ENCODE measurements at regions not wholly inside any gene's neighbourhood (a gene's known extent, or its start where the extent isn't known, plus 50 kb on each side); places are given as distances from the start of the nearest gene placed in this dataset.

DNA sequence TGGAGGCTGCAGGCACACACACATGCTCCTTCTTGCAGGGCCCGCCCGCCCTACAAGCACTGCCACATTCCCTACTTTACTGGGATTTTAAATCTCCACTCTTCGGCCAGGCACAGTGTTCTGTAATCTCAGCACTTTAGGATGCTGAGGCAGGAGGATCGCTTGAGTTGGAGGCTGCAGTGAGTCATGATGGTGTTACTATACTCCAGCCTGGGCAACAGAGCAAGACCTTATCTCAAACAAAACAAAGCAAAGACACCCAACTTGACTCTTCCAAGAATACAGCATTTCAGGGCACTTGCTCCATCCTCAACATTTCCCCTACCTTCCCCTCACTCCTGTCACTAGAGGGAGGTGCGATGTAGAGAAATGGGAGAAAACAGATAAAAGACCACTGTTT lies 194.0 kb downstream of the MYLK4 start:
- Histone ChIP-seq H3K4me1 (ENCODE audit: insufficient read depth, low read length) (no peaks in the 10 kb centered on the region), H3K9ac (ENCODE audit: insufficient read depth, low read depth, low read length) (no peak overlapping the region), H3K9me3 (ENCODE audit: low read length) (no peaks in the 10 kb centered on the region), H3K4me2 (ENCODE audit: low read depth, low read length) (no peak overlapping the region), H4K20me1 (ENCODE audit: insufficient read depth, low read length) (no peaks in the 10 kb centered on the region), H3K4me3 (replicated peaks in 1 of 3; ENCODE audit: insufficient read depth in 1 of 3, low read depth in 2 of 3, low read length in 3 of 3) (no peak overlapping the region), H3K27ac (ENCODE audit: extremely low read length, insufficient read depth, low read length) (no peak overlapping the region), H3K27me3 (ENCODE audit: control insufficient read depth in 1 of 2, insufficient read depth in 2 of 2, low read length in 2 of 2) (peaks cover 3 to 46% of the 10 kb centered on the region in 2 experiments; a peak in 4 of 5 replicates), H2AFZ (ENCODE audit: low read length) (no peak overlapping the region), H3K79me2 (ENCODE audit: insufficient read depth, low read length) (no peaks in the 10 kb centered on the region), H3K36me3 (replicated peaks in 1 of 2; ENCODE audit: control insufficient read depth in 1 of 2, insufficient read depth in 2 of 2, low read length in 2 of 2) (no peaks in the 10 kb centered on the region)
- no peak for FAIRE-seq
- ChIA-PET POLR2A (no interaction called here), CTCF (ENCODE audit: low intra/inter-chr PET ratio, low total read pairs) (no interaction called here)
- in situ Hi-C loops (cut with HindIII; ENCODE audit: extremely low pct_ligation_motif_present, low pct_unique_long_range_greater_than_20kb), result no loop called here
- BruUV-seq (replicated peaks), result no TSS peak
- ATAC-seq, result no peak
- no peak for TF ChIP-seq ISL2 (CRISPR knock-in tag; IDR thresholded peaks at IDR 0.05)
- TF ChIP-seq, protein P1, sequence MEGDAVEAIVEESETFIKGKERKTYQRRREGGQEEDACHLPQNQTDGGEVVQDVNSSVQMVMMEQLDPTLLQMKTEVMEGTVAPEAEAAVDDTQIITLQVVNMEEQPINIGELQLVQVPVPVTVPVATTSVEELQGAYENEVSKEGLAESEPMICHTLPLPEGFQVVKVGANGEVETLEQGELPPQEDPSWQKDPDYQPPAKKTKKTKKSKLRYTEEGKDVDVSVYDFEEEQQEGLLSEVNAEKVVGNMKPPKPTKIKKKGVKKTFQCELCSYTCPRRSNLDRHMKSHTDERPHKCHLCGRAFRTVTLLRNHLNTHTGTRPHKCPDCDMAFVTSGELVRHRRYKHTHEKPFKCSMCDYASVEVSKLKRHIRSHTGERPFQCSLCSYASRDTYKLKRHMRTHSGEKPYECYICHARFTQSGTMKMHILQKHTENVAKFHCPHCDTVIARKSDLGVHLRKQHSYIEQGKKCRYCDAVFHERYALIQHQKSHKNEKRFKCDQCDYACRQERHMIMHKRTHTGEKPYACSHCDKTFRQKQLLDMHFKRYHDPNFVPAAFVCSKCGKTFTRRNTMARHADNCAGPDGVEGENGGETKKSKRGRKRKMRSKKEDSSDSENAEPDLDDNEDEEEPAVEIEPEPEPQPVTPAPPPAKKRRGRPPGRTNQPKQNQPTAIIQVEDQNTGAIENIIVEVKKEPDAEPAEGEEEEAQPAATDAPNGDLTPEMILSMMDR (CRISPR knock-in tag; IDR thresholded peaks at IDR 0.05), result 0 out of 2 replicates have a peak, but pooled peaks have one; percentile 7
- no peak for TF ChIP-seq ZNF292 (CRISPR knock-in tag; IDR thresholded peaks at IDR 0.05; ENCODE audit: borderline replicate concordance, low read depth)
- WGBS (ENCODE audit: low lambda C conversion rate), result 66% methylated on average over 5 of the region's 5 CpGs
- intact Hi-C loops (cut with micrococcal nuclease; ENCODE audit: unreplicated experiment), result no loop called here
- no peak for DNase-seq (ENCODE audit: low spot score)

DNA sequence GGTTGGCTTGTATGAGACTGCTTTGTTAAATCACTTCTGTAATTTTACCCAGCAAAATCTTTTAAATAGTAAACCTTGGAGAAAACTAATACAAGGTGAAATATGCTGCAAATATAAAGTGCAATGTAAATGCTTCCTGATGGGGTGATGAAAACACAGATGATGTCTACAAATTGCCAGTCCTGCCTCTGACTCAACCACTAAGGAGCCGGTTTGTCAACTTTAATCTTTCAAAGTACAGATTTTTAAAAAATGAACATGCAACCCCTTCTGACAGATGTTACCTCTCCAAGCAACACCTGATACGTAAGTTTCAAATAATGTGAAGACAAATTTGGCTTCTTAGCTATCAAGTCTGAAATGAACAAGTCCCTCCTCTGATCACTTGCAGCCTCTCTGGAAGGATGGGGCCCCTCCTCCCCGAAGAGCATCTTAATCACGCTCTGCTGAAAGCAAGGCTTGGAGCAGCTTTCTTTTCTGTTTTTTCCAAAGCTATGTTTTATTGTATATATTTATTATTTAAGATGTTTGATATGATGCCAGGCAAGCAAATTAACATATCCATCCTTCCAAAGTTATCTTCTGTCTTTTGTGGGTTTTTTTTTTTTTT lies 196.0 kb downstream of the MYLK4 start:
- in situ Hi-C loops (cut with HindIII; ENCODE audit: extremely low pct_ligation_motif_present, low pct_unique_long_range_greater_than_20kb), result no loop called here
- DNase-seq (ENCODE audit: low spot score), result no peak
- intact Hi-C loops (cut with micrococcal nuclease; ENCODE audit: unreplicated experiment), result no loop called here
- peaks cover 0 to 31% of the 10 kb centered on the region in 2 experiments; a peak in 3 of 5 replicates for H3K27me3 ChIP-seq (ENCODE audit: control insufficient read depth in 1 of 2, insufficient read depth in 2 of 2, low read length in 2 of 2)
- 35% methylated on average over 4 of the region's 4 CpGs for WGBS (ENCODE audit: low lambda C conversion rate)
- H2AFZ ChIP-seq (ENCODE audit: low read length), result no peak overlapping the region
- H3K27ac ChIP-seq (ENCODE audit: extremely low read length, insufficient read depth, low read length), result no peak overlapping the region
- H3K4me2 ChIP-seq (ENCODE audit: low read depth, low read length), result no peak overlapping the region
- no peaks in the 10 kb centered on the region for H3K36me3 ChIP-seq (replicated peaks in 1 of 2; ENCODE audit: control insufficient read depth in 1 of 2, insufficient read depth in 2 of 2, low read length in 2 of 2)
- peaks cover 8% of the 10 kb centered on the region for H3K4me1 ChIP-seq (ENCODE audit: insufficient read depth, low read length)
- ChIA-PET CTCF (ENCODE audit: low intra/inter-chr PET ratio, low total read pairs) (no interaction called here), POLR2A (no interaction called here)
- no peak for ATAC-seq
- H3K79me2 ChIP-seq (ENCODE audit: insufficient read depth, low read length), result no peaks in the 10 kb centered on the region
- no peak overlapping the region for H3K9ac ChIP-seq (ENCODE audit: insufficient read depth, low read depth, low read length)
- no peak overlapping the region for H3K4me3 ChIP-seq (replicated peaks in 1 of 3; ENCODE audit: insufficient read depth in 1 of 3, low read depth in 2 of 3, low read length in 3 of 3)
- no peaks in the 10 kb centered on the region for H3K9me3 ChIP-seq (ENCODE audit: low read length)
- no peak for TF ChIP-seq MAF1 (CRISPR knock-in tag; IDR thresholded peaks at IDR 0.05; ENCODE audit: borderline replicate concordance)
- TF ChIP-seq, protein P2, sequence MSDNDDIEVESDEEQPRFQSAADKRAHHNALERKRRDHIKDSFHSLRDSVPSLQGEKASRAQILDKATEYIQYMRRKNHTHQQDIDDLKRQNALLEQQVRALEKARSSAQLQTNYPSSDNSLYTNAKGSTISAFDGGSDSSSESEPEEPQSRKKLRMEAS (IDR thresholded peaks at IDR 0.05), result no peak
- no peak for TF ChIP-seq HDAC2 (CRISPR knock-in tag; IDR thresholded peaks at IDR 0.05)
- no peak for TF ChIP-seq PLRG1 (conservative IDR thresholded peaks at IDR 0.05)
- TF ChIP-seq, protein P3, sequence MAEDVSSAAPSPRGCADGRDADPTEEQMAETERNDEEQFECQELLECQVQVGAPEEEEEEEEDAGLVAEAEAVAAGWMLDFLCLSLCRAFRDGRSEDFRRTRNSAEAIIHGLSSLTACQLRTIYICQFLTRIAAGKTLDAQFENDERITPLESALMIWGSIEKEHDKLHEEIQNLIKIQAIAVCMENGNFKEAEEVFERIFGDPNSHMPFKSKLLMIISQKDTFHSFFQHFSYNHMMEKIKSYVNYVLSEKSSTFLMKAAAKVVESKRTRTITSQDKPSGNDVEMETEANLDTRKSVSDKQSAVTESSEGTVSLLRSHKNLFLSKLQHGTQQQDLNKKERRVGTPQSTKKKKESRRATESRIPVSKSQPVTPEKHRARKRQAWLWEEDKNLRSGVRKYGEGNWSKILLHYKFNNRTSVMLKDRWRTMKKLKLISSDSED (CRISPR knock-in tag; IDR thresholded peaks at IDR 0.05), result no peak
- FAIRE-seq, result no peak
- no peaks in the 10 kb centered on the region for H4K20me1 ChIP-seq (ENCODE audit: insufficient read depth, low read length)
- no TSS peak for BruUV-seq (replicated peaks)
